ENCODE measurements at regions not wholly inside any gene's neighbourhood (a gene's known extent, or its start where the extent isn't known, plus 50 kb on each side); places are given as distances from the start of the nearest gene placed in this dataset.

DNA sequence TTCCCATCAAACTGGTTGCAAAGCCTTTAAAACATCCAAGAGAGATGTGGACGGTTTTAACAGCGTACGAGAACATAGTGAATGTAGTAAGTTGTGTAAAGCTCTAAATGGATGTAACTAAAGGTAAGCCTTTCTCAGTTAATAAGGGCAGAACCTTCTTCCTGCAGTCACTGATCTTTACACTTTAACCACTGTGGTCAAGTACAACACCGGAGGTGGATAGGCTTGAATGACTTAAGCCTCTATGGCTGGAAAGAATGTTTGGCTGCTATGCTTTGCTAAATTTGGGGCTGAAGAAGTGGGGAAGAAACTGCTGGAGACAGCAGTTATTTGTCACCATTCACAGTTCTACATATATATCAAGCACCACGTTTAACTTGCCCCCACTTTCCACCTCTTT lies 285.1 kb upstream of the FMR1 start (continued):
- no peak for TF ChIP-seq POLR2A (IDR thresholded peaks at IDR 0.05; ENCODE audit: borderline replicate concordance, extremely low read depth, insufficient read depth, insufficient read length)

GRCh38 chrX:147635186-147635585 lies 276.5 kb upstream of the FMR1 start:
- ATAC-seq = no peak
- no peak overlapping the region for H3K4me3 ChIP-seq (replicated peaks in 1 of 2; ENCODE audit: low read depth in 1 of 2, low read length in 2 of 2)
- no peak overlapping the region for H3K27ac ChIP-seq (ENCODE audit: low read depth, low read length)
- TF ChIP-seq POLR2A (IDR thresholded peaks at IDR 0.05; ENCODE audit: borderline replicate concordance, extremely low read depth, insufficient read depth, insufficient read length) (no peak), CBX3 (IDR thresholded peaks at IDR 0.05; ENCODE audit: low read depth) (no peak), SIN3A (IDR thresholded peaks at IDR 0.05; ENCODE audit: low read depth) (no peak), CTCF (IDR thresholded peaks at IDR 0.05 in 2 of 3, conservative IDR thresholded peaks at IDR 0.05 in 1 of 3; ENCODE audit: borderline replicate concordance in 1 of 3, insufficient read depth in 1 of 3, low read depth in 2 of 3, low read length in 2 of 3) (no peak), SP1 (IDR thresholded peaks at IDR 0.05; ENCODE audit: low read depth) (no peak), YY1 (IDR thresholded peaks at IDR 0.05; ENCODE audit: extremely low read depth, insufficient replicate concordance, low read depth, low read length) (no peak), POLR2AphosphoS5 (IDR thresholded peaks at IDR 0.05; ENCODE audit: low read depth, low read length) (no peak), CEBPB (IDR thresholded peaks at IDR 0.05; ENCODE audit: low read depth) (no peak), EZH2phosphoT487 (IDR thresholded peaks at IDR 0.05; ENCODE audit: borderline replicate concordance) (no peak), TCF7L2 (IDR thresholded peaks at IDR 0.05; ENCODE audit: borderline replicate concordance, extremely low read depth, insufficient read depth, insufficient read length) (no peak), RAD21 (IDR thresholded peaks at IDR 0.05; ENCODE audit: low read depth) (no peak), ELF1 (IDR thresholded peaks at IDR 0.05; ENCODE audit: borderline replicate concordance, low read depth) (no peak), ZNF274 (IDR thresholded peaks at IDR 0.05; ENCODE audit: low read depth, low read length) (no peak), FOSL1 (IDR thresholded peaks at IDR 0.05; ENCODE audit: low read depth) (no peak), MAX (IDR thresholded peaks at IDR 0.05) (no peak), SRF (IDR thresholded peaks at IDR 0.05; ENCODE audit: low read depth) (no peak), ZFX (IDR thresholded peaks at IDR 0.05) (no peak)
- TF ChIP-seq, protein P1, sequence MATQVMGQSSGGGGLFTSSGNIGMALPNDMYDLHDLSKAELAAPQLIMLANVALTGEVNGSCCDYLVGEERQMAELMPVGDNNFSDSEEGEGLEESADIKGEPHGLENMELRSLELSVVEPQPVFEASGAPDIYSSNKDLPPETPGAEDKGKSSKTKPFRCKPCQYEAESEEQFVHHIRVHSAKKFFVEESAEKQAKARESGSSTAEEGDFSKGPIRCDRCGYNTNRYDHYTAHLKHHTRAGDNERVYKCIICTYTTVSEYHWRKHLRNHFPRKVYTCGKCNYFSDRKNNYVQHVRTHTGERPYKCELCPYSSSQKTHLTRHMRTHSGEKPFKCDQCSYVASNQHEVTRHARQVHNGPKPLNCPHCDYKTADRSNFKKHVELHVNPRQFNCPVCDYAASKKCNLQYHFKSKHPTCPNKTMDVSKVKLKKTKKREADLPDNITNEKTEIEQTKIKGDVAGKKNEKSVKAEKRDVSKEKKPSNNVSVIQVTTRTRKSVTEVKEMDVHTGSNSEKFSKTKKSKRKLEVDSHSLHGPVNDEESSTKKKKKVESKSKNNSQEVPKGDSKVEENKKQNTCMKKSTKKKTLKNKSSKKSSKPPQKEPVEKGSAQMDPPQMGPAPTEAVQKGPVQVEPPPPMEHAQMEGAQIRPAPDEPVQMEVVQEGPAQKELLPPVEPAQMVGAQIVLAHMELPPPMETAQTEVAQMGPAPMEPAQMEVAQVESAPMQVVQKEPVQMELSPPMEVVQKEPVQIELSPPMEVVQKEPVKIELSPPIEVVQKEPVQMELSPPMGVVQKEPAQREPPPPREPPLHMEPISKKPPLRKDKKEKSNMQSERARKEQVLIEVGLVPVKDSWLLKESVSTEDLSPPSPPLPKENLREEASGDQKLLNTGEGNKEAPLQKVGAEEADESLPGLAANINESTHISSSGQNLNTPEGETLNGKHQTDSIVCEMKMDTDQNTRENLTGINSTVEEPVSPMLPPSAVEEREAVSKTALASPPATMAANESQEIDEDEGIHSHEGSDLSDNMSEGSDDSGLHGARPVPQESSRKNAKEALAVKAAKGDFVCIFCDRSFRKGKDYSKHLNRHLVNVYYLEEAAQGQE (IDR thresholded peaks at IDR 0.05; ENCODE audit: low read depth) = no peak
- TF ChIP-seq, protein P2, sequence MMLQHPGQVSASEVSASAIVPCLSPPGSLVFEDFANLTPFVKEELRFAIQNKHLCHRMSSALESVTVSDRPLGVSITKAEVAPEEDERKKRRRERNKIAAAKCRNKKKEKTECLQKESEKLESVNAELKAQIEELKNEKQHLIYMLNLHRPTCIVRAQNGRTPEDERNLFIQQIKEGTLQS (IDR thresholded peaks at IDR 0.05) = no peak
- TF ChIP-seq, protein P3, sequence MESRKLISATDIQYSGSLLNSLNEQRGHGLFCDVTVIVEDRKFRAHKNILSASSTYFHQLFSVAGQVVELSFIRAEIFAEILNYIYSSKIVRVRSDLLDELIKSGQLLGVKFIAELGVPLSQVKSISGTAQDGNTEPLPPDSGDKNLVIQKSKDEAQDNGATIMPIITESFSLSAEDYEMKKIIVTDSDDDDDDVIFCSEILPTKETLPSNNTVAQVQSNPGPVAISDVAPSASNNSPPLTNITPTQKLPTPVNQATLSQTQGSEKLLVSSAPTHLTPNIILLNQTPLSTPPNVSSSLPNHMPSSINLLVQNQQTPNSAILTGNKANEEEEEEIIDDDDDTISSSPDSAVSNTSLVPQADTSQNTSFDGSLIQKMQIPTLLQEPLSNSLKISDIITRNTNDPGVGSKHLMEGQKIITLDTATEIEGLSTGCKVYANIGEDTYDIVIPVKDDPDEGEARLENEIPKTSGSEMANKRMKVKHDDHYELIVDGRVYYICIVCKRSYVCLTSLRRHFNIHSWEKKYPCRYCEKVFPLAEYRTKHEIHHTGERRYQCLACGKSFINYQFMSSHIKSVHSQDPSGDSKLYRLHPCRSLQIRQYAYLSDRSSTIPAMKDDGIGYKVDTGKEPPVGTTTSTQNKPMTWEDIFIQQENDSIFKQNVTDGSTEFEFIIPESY (IDR thresholded peaks at IDR 0.05; ENCODE audit: extremely low read depth, insufficient replicate concordance, low read length) = no peak
- no peaks in the 10 kb centered on the region for H3K79me2 ChIP-seq (ENCODE audit: insufficient read depth, low read length)
- no peak for DNase-seq (ENCODE audit: low read depth, low spot score)
- H3K27me3 ChIP-seq (ENCODE audit: insufficient read depth, low read length) = no peaks in the 10 kb centered on the region
- H3K4me1 ChIP-seq (ENCODE audit: control insufficient read depth in 1 of 2, insufficient read depth in 2 of 2, low read length in 2 of 2) = no peaks in the 10 kb centered on the region
- no peak overlapping the region for H3K9ac ChIP-seq (ENCODE audit: low read length)
- H4K20me1 ChIP-seq (ENCODE audit: insufficient read depth) = no peaks in the 10 kb centered on the region
- CTCF ChIA-PET = no interaction called here
- POLR2A ChIA-PET = no interaction called here
- no peak overlapping the region for H3K4me2 ChIP-seq (ENCODE audit: low read length)
- no TSS peak for BruUV-seq (replicated peaks)
- no peak overlapping the region for H2AFZ ChIP-seq (ENCODE audit: low read depth, low read length, poor library complexity, severe bottlenecking)
- RAD21 ChIA-PET (ENCODE audit: low non-redundant PET in 1 of 2, low total read pairs in 2 of 2, uncharacterized antibody in 2 of 2, unreplicated experiment in 2 of 2) = no interaction called here
- H3K36me3 ChIP-seq (ENCODE audit: control insufficient read depth in 1 of 2, insufficient read depth in 2 of 2, low read length in 2 of 2) = no peaks in the 10 kb centered on the region
- no peaks in the 10 kb centered on the region for H3K9me3 ChIP-seq (ENCODE audit: control insufficient read depth in 1 of 2, insufficient read depth in 1 of 2, low read depth in 1 of 2, low read length in 2 of 2)
- intact Hi-C loops (cut with micrococcal nuclease) = no loop called here
- no peaks in the 10 kb centered on the region for H3K9me2 ChIP-seq (ENCODE audit: insufficient read depth)
